ENCODE measurements at regions not wholly inside any gene's neighbourhood (a gene's known extent, or its start where the extent isn't known, plus 50 kb on each side); places are given as distances from the start of the nearest gene placed in this dataset.

- no peak for DNase-seq (ENCODE audit: low spot score)
Measured at GRCh38 chrX:20437683-20438082, 171.0 kb upstream of the RPS6KA3 start.

DNA sequence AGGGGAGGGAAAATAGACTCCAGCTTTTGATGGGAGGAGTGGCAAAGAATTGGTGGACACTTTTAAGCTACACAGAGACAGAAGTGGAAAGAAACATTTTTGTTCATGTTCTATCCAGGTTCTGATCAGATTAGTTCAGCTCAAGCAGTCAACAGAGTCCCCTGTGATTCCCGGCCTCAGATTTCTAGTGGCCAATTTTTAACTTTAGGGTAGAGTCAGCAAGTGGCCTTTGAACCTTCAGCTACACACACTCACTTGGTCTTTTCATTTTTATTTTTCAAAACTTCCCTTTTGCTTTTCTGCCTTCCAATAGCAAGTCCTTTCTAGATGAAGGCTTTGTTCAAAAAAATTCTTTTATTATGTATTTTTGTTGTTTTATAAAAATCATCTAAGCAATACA, 169.2 kb upstream of the RPS6KA3 start:
- no peak for DNase-seq (ENCODE audit: low spot score)

- no peak for DNase-seq (ENCODE audit: low spot score)
Measured at GRCh38 chrX:20434986-20435385, 168.3 kb upstream of the RPS6KA3 start.

GRCh38 chrX:20433388-20433775, 166.7 kb upstream of the RPS6KA3 start:
- no peak for DNase-seq (ENCODE audit: low spot score)

- no peak for DNase-seq (ENCODE audit: low spot score)
Measured at GRCh38 chrX:20432746-20433387, 166.2 kb upstream of the RPS6KA3 start.

- DNase-seq (ENCODE audit: low spot score) = no peak
Measured at GRCh38 chrX:20432048-20432447, 165.3 kb upstream of the RPS6KA3 start.

GRCh38 chrX:20431486-20431885, 164.8 kb upstream of the RPS6KA3 start:
- DNase-seq (ENCODE audit: low spot score) = no peak

GRCh38 chrX:20427173-20427770, 160.6 kb upstream of the RPS6KA3 start:
- no peak for DNase-seq (ENCODE audit: low spot score)

GRCh38 chrX:20421697-20422096, 155.0 kb upstream of the RPS6KA3 start:
- no peak for DNase-seq (ENCODE audit: low spot score)

DNA sequence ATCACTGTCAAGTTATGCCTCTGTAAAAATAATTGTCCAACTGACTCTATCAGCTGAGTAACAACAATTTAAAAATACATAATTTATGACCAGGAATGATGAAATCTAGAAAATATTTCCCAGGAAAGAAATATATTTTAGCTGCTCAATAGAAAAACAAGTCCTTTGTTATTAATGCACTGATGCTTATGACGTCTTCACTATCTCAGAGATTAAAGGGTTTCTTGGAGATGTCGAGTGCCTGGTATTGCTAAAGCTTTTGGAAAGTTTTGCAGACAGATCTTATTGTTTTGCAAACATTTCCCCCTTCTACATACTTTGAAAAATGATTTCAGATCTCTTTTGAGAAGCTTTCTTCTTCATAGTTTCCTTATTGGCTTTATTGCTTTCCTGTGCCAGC, 154.6 kb upstream of the RPS6KA3 start:
- DNase-seq (ENCODE audit: low spot score) = no peak

- DNase-seq (ENCODE audit: low spot score) = no peak
Measured at GRCh38 chrX:20420058-20420457, 153.3 kb upstream of the RPS6KA3 start.

GRCh38 chrX:20418379-20419150, 151.9 kb upstream of the RPS6KA3 start:
- DNase-seq (ENCODE audit: low spot score) = no peak

GRCh38 chrX:20414762-20415445, 148.2 kb upstream of the RPS6KA3 start:
- no peak for DNase-seq (ENCODE audit: low spot score)

- DNase-seq (ENCODE audit: low spot score) = no peak
Measured at GRCh38 chrX:20414066-20414465, 147.4 kb upstream of the RPS6KA3 start.

DNA sequence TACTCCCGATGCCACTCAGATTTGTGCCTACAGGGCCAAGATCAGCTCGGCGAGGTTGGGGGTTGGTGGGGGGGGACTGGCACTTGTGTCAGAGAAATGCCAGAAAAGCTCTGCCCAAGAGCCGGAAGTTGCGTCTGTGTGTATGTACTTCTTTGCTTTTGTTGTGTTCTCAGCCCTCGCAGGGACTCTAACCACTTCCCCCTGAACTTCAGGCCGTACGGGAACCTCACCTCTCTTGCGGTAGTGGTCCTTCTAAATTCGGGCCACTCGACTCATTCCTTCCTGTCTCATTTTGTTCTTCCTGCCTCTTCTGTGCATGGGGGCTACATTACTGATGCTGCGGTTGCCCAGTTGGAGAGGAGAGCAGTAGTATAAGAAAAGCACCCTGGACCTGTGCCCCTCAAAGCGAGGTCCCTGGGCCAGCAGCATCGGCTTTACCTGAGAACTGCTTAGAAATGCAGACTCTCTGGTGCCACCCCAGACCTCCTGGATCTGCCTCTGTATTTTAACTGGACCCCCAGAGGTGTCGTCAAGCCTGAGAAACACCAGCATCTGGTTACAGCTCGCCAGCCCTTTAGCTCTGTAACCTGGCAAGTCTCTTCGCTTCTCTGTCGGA, 146.3 kb upstream of the RPS6KA3 start:
- no peak for DNase-seq (ENCODE audit: low spot score)

- DNase-seq (ENCODE audit: low spot score) = no peak
Measured at GRCh38 chrX:20410540-20410939, 143.8 kb upstream of the RPS6KA3 start.

GRCh38 chrX:20409991-20410390, 143.3 kb upstream of the RPS6KA3 start:
- DNase-seq (ENCODE audit: low spot score) = no peak

DNA sequence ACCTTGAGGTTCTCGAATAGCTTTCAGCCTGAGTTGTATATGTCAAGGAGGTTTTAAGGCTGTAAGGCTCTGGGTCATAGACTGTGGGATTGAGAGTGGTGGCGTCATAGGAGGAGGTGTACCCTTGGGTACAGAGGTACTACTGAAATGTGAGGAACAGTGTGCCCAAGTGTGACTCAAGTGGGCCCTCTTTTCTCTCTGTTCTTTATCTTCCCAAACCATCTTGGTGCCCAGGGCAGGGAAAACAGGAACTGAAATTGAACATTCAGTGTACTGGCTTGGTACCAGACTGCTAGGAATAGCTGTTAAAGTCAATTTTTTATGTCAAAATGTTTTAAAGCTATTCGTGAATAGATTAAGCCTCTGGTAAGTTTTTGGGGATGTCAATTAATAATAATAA, 136.2 kb upstream of the RPS6KA3 start:
- DNase-seq (ENCODE audit: low spot score) = no peak

GRCh38 chrX:20399728-20400414, 133.2 kb upstream of the RPS6KA3 start:
- DNase-seq (ENCODE audit: low spot score) = no peak

- DNase-seq (ENCODE audit: low spot score) = no peak
Measured at GRCh38 chrX:20397587-20397986, 130.9 kb upstream of the RPS6KA3 start.

- no peak for DNase-seq (ENCODE audit: low spot score)
Measured at GRCh38 chrX:20394451-20394850, 127.7 kb upstream of the RPS6KA3 start.

All from mesenteric fat pad (tissue), 1 donor.